Astrocyte (in vitro differentiated cells and primary cell): ENCODE measurements at regions not wholly inside any gene's neighbourhood (a gene's known extent, or its start where the extent isn't known, plus 50 kb on each side); places are given as distances from the start of the nearest gene placed in this dataset.
"Not testable (repeated sequence)": the region's sequence is repeated elsewhere in the genome, so short reads cannot be mapped to it uniquely, and the experiment has no call there.

Experiments
- DNase-seq: peaks from one replicate; pipeline ENCODE4 v3.0.0-alpha.2; 2010; ENCODE audit warnings: low read depth
- FAIRE-seq: peaks from 2 replicates; lab custom pipeline; 2011; peaks lifted over from hg19 to GRCh38; lab: Jason Lieb, UNC
- H2AFZ ChIP-seq: 2 replicates; pipeline ENCODE4 v1.6.0; 2012; ENCODE audit warnings: low read depth, low read length, inconsistent platforms
- H3K27ac ChIP-seq: 2 replicates; pipeline ENCODE4 v1.5.1; 2011; ENCODE audit warnings: low read depth, low read length, inconsistent platforms
- H3K27me3 ChIP-seq: 2 replicates; pipeline ENCODE4 v1.6.0; 2011; ENCODE audit warnings: low read length, inconsistent platforms; ENCODE audit not compliant: insufficient read depth
- H3K36me3 ChIP-seq: 2 replicates; pipeline ENCODE4 v1.5.1; 2011; ENCODE audit warnings: low read length, inconsistent platforms; ENCODE audit not compliant: insufficient read depth
- H3K4me1 ChIP-seq: 2 replicates; pipeline ENCODE4 v1.5.1; 2011; ENCODE audit warnings: low read length, inconsistent platforms; ENCODE audit not compliant: insufficient read depth
- H3K4me2 ChIP-seq: 2 replicates; pipeline ENCODE4 v1.6.0; 2012; ENCODE audit warnings: low read length, inconsistent platforms
- H3K4me3 ChIP-seq: 2 replicates; pipeline ENCODE4 v1.5.1; 2011; ENCODE audit warnings: low read depth, mild to moderate bottlenecking, low read length, inconsistent platforms; ENCODE audit not compliant: insufficient read depth
- H3K79me2 ChIP-seq: 2 replicates; pipeline ENCODE4 v1.6.0; 2012; ENCODE audit warnings: mild to moderate bottlenecking, low read length, inconsistent platforms; ENCODE audit not compliant: insufficient read depth
- H3K9ac ChIP-seq: 2 replicates; pipeline ENCODE4 v1.6.0; 2012; ENCODE audit warnings: mild to moderate bottlenecking, low read length, inconsistent platforms
- H3K9me3 ChIP-seq: 2 replicates; pipeline ENCODE4 v1.5.1; 2012; ENCODE audit warnings: low read depth, mild to moderate bottlenecking, low read length, inconsistent platforms; ENCODE audit not compliant: insufficient read depth
- H4K20me1 ChIP-seq: 2 replicates; pipeline ENCODE4 v1.6.0; 2012; ENCODE audit warnings: low read length, inconsistent platforms; ENCODE audit not compliant: insufficient read depth
- H3K27ac Mint-ChIP-seq: one replicate; pipeline ENCODE4 v1.8.0; 2021; ENCODE audit warnings: mild to moderate bottlenecking, mixed read lengths; ENCODE audit not compliant: unreplicated experiment
- H3K27me3 Mint-ChIP-seq: one replicate; pipeline ENCODE4 v1.8.0; 2021; ENCODE audit warnings: low read depth, mixed read lengths; ENCODE audit not compliant: unreplicated experiment
- H3K36me3 Mint-ChIP-seq: one replicate; pipeline ENCODE4 v1.8.0; 2021; ENCODE audit warnings: low read depth, mixed read lengths; ENCODE audit not compliant: unreplicated experiment
- H3K4me1 Mint-ChIP-seq: one replicate; pipeline ENCODE4 v1.8.0; 2021; ENCODE audit warnings: low read depth, mixed read lengths; ENCODE audit not compliant: unreplicated experiment
- H3K4me3 Mint-ChIP-seq: one replicate; pipeline ENCODE4 v1.8.0; 2021; ENCODE audit warnings: mild to moderate bottlenecking, moderate library complexity, mixed read lengths; ENCODE audit not compliant: unreplicated experiment
- H3K9me3 Mint-ChIP-seq: one replicate; pipeline ENCODE4 v1.8.0; 2021; ENCODE audit warnings: mild to moderate bottlenecking, mixed read lengths; ENCODE audit not compliant: unreplicated experiment

DNA sequence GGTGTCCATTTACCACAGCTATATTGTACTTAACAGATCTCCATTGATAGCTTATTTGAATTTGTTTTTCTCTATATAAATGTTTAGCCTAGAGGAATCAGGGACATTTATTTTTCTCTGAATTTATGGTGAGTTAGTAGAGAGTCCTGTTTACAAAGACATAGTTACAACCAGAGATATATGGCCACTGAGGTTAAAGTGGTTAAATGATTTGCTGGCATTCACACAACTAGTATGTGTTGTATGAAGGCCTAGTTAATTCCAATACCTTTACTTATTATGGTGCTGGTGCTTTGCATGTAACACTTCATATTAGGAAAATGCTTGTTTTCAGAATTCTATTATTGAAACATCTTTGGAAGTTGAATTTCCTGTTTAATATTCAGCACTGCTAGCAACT, 63.0 kb upstream of the SEC22B start:
- H3K27me3 ChIP-seq, H3K36me3 Mint-ChIP-seq, H3K9ac ChIP-seq, FAIRE-seq, H3K27ac ChIP-seq, H3K27me3 Mint-ChIP-seq, H3K27ac Mint-ChIP-seq, H3K4me3 ChIP-seq, H3K36me3 ChIP-seq, H4K20me1 ChIP-seq, H3K4me3 Mint-ChIP-seq, H3K4me1 ChIP-seq, H3K79me2 ChIP-seq, H3K9me3 Mint-ChIP-seq, H2AFZ ChIP-seq, H3K4me1 Mint-ChIP-seq, H3K4me2 ChIP-seq, DNase-seq, H3K9me3 ChIP-seq: not testable (repeated sequence)

DNA sequence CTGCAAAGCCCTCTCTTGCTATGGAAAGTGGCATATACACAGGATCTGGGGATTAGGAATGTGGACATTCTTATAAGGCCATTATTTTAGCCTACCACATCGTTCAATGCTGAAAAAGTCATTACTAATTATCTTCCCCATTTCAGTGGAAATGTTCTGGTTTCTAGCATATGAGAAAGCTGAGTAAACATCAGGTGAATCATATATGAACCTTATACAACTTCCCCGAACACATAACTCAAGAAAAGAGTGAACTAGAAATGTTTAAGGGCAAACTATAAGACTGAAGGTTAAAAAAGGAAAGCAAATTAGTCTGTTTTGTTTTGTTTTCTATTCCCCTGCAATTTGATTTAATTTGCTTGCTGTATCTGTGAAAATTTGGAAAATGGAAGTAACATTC, 62.5 kb upstream of the SEC22B start:
- not testable (repeated sequence) for H3K9ac ChIP-seq, H3K4me3 Mint-ChIP-seq, H3K27me3 ChIP-seq, H3K4me1 ChIP-seq, H3K79me2 ChIP-seq, DNase-seq, H4K20me1 ChIP-seq, H3K36me3 ChIP-seq, H3K27ac Mint-ChIP-seq, H3K36me3 Mint-ChIP-seq, H2AFZ ChIP-seq, H3K9me3 ChIP-seq, H3K4me3 ChIP-seq, H3K27me3 Mint-ChIP-seq, H3K9me3 Mint-ChIP-seq, H3K4me2 ChIP-seq, FAIRE-seq, H3K27ac ChIP-seq, H3K4me1 Mint-ChIP-seq

DNA sequence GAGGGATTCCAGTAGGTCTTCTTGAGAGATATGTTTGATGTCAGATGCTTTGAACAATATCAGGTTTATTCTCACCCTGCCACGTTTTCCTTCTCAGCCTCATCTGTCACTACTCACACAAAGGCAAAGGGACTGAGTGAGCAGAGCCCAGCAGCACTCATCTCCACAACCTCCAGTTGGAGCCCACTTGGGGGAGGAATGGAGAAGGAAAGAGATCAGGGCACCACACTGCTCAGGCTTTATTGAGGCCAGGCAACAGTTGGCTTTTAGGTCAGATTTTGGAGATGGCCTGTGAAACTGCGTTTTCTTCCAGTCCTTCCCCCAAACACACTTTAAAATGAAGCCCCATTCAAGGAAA, 57.3 kb upstream of the SEC22B start:
- H3K9me3 Mint-ChIP-seq, H3K27ac ChIP-seq, H3K4me3 ChIP-seq, H3K9ac ChIP-seq, H3K9me3 ChIP-seq, H3K4me2 ChIP-seq, H3K27me3 ChIP-seq, H3K36me3 ChIP-seq, DNase-seq, H4K20me1 ChIP-seq, H3K36me3 Mint-ChIP-seq, H3K4me1 Mint-ChIP-seq, H3K4me1 ChIP-seq, H2AFZ ChIP-seq, H3K79me2 ChIP-seq, H3K27ac Mint-ChIP-seq, FAIRE-seq, H3K4me3 Mint-ChIP-seq, H3K27me3 Mint-ChIP-seq: not testable (repeated sequence)

- H3K4me1 Mint-ChIP-seq, H3K27ac Mint-ChIP-seq, H3K4me2 ChIP-seq, DNase-seq, H2AFZ ChIP-seq, H3K9me3 ChIP-seq, H3K9me3 Mint-ChIP-seq, H3K9ac ChIP-seq, H3K4me3 ChIP-seq, FAIRE-seq, H3K4me1 ChIP-seq, H4K20me1 ChIP-seq, H3K36me3 Mint-ChIP-seq, H3K27ac ChIP-seq, H3K79me2 ChIP-seq, H3K27me3 Mint-ChIP-seq, H3K27me3 ChIP-seq, H3K36me3 ChIP-seq, H3K4me3 Mint-ChIP-seq: not testable (repeated sequence)
These were observed 56.7 kb upstream of the SEC22B start for GRCh38 chr1:120232834-120233660.

DNA sequence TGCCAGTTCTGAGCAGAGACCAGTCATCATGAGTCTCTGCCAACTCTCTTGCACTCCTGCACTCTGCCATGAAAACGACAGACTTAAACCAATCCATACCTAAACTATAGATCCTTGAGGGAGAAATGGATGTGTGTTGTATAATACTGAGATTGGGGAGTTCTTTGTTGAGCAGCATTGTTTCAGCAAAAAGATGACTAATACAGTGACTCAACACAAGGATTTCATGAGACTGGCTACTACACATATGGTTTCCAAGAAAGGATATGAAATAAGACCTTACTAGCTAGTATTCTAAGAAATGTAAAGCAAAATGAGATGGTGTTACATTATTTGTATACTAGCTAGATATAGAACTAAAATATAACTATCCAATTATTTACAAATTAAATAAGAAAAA, 53.5 kb upstream of the SEC22B start:
- not testable (repeated sequence) for H3K9me3 ChIP-seq, H3K4me1 Mint-ChIP-seq, H3K27me3 ChIP-seq, FAIRE-seq, H3K9me3 Mint-ChIP-seq, H3K9ac ChIP-seq, H3K36me3 ChIP-seq, H3K36me3 Mint-ChIP-seq, H3K4me3 ChIP-seq, H2AFZ ChIP-seq, H3K27ac Mint-ChIP-seq, H4K20me1 ChIP-seq, H3K27ac ChIP-seq, H3K4me2 ChIP-seq, DNase-seq, H3K4me1 ChIP-seq, H3K4me3 Mint-ChIP-seq, H3K79me2 ChIP-seq, H3K27me3 Mint-ChIP-seq
